Effector memory CD4-positive, alpha-beta T cell (primary cell): ENCODE measurements at regions not wholly inside any gene's neighbourhood (a gene's known extent, or its start where the extent isn't known, plus 50 kb on each side); places are given as distances from the start of the nearest gene placed in this dataset.
"Not testable (repeated sequence)": the region's sequence is repeated elsewhere in the genome, so short reads cannot be mapped to it uniquely, and the experiment has no call there.

Source experiments
- DNase-seq, 3 donors: peaks; one replicate each; pipeline ENCODE4 v3.0.0-alpha.2; 2020
- H3K27ac ChIP-seq: 2 replicates; pipeline ENCODE4 v1.7.0; 2013; ENCODE audit warnings: mild to moderate bottlenecking, low read length, moderate library complexity; ENCODE audit not compliant: insufficient read depth, poor library complexity, severe bottlenecking
- H3K27me3 ChIP-seq: replicated peaks from 2 replicates; pipeline ENCODE4 v1.7.0; 2013; ENCODE audit warnings: mild to moderate bottlenecking, low read length; ENCODE audit not compliant: insufficient read depth, control insufficient read depth, poor library complexity, severe bottlenecking
- H3K36me3 ChIP-seq: 2 replicates; pipeline ENCODE4 v1.7.0; 2013; ENCODE audit warnings: mild to moderate bottlenecking, low read length, moderate library complexity; ENCODE audit not compliant: control insufficient read depth, insufficient read depth
- H3K4me1 ChIP-seq: 2 replicates; pipeline ENCODE4 v1.7.0; 2013; ENCODE audit warnings: low read length, mild to moderate bottlenecking; ENCODE audit not compliant: control insufficient read depth, insufficient read depth, poor library complexity, severe bottlenecking
- H3K4me3 ChIP-seq: 2 replicates; pipeline ENCODE4 v1.7.0; 2013; ENCODE audit warnings: low read length, low read depth, mild to moderate bottlenecking; ENCODE audit not compliant: insufficient read depth, poor library complexity, severe bottlenecking
- H3K9me3 ChIP-seq: 2 replicates; pipeline ENCODE4 v1.7.0; 2013; ENCODE audit warnings: mild to moderate bottlenecking, low read length, moderate library complexity; ENCODE audit not compliant: control insufficient read depth

DNA sequence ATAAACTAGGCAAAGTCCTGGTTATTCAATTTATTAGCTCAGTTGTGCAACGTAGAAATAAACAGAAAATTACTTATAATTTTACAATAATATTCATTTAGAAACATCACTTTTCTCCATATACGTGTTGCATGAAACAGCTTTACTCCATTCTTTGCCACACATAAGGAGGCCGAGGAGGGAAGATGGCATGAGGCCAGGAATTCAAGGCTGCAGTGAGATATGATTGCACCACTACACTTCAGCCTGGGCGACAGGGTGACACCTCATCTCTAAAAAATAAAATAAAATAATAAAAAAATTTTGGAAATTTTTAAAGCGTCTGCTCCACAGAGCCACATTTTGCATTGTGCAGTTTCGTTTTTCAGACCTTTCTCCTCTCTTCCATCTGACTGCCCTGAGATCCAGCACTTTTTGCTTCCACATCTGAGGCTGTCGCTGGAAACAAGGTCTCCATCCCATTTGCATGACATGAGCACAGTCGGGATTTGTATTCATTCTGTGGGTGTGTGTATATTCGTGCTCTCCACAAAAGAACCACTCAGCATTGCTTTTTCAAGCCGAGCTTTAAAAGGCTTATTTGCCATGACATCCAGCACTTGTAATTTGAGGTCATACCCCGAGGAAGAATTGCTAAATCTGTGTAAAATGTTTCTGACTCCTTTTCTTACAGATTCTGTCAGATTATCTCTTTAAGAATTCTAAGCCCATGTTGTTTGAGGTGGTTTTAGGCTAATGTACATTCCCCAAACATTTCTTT, 98.6 kb upstream of the MSX2 start:
- Histone ChIP-seq H3K4me1 (no peaks in the 10 kb centered on the region), H3K27ac (no peak overlapping the region), H3K4me3 (no peak overlapping the region), H3K9me3 (no peaks in the 10 kb centered on the region), H3K36me3 (no peaks in the 10 kb centered on the region), H3K27me3 (no peaks in the 10 kb centered on the region)
- DNase-seq, result no peak

DNA sequence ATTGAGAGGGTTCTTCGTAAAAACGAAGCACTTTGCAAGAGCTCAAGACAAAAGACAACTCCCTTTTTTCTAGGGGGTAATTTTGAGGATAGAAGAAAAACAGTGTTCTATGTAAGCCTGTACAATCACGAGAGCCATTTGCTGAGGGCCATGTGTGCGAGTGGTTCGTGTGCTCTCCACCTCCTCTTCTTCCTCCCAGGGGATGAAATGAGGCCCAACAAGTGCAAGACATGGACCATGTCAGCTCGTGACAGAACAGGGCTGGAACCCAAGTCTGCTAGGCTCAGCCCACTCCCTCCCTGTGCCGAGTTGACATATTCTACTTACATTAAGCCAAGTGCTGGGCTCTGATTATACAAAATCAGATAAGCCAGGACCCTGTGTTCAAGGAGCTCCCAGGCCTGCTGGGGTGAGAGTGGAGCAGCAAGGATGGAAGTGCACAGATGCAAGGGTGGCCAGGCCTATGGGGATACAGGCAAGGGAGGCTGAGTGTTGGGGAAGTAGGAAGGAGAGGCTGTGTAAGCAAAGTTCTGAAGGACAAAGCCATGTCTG, 97.9 kb upstream of the MSX2 start:
- Histone ChIP-seq H3K27ac (no peak overlapping the region), H3K27me3 (no peaks in the 10 kb centered on the region), H3K4me1 (no peaks in the 10 kb centered on the region), H3K4me3 (no peak overlapping the region), H3K36me3 (no peaks in the 10 kb centered on the region), H3K9me3 (no peaks in the 10 kb centered on the region)
- DNase-seq, result no peak

DNA sequence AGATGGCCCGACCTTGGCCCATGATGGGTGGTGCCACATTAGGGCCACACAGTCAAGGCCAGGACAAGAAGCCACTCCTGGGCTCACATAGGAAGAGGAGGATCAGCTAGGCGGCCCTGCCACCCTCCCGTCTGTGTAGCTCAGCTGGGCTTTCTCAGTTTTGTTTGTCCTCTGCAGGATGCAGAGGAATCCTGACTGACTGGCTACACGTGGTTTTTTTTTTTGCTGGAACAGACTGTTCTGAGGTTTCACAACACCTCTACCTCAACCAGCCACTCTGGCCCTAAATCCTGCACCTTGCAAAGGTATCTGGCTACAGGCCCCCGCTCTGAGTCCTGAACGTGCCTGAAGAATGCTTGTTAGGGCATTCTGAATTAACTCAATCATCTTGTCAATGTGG, 88.3 kb upstream of the MSX2 start:
- Histone ChIP-seq H3K4me3 (no peak overlapping the region), H3K4me1 (no peaks in the 10 kb centered on the region), H3K27me3 (no peaks in the 10 kb centered on the region)

DNA sequence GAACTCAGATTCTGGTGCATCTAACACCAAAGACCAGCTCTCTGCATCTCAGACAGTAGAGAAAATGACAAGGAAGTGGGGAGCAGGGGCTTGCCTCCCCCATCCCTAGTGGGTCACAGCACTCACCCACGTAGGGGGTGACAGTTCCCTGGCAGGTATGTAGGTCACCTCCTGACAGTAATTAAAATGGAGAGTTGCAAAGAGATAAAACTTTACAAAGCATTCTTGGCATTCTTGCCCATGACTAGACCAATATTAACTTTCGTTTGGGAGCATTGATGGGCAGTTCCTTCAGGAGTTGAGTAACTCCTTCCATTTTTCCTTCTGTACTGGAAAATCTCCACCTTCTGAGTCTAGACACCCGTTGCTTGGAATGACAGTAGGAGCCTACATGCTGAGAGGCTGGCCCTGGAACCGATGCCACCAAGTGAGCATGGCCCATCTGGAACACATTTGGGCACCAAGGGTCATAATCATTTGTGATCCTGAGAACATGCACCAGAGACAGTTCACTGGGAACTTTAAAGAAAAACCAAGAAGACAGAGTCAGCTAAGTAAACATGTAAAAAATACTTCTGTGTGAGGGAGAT, 81.5 kb upstream of the MSX2 start:
- Histone ChIP-seq H3K9me3 (no peaks in the 10 kb centered on the region), H3K4me1 (no peaks in the 10 kb centered on the region), H3K4me3 (no peak overlapping the region), H3K27ac (no peak overlapping the region), H3K36me3 (no peaks in the 10 kb centered on the region), H3K27me3 (no peaks in the 10 kb centered on the region)
- DNase-seq, result no peak

More for the DNA sequence above, 88.3 kb upstream of the MSX2 start:
- no peak for DNase-seq
- H3K9me3 ChIP-seq, result no peaks in the 10 kb centered on the region
- no peak overlapping the region for H3K27ac ChIP-seq
- no peaks in the 10 kb centered on the region for H3K36me3 ChIP-seq

DNA sequence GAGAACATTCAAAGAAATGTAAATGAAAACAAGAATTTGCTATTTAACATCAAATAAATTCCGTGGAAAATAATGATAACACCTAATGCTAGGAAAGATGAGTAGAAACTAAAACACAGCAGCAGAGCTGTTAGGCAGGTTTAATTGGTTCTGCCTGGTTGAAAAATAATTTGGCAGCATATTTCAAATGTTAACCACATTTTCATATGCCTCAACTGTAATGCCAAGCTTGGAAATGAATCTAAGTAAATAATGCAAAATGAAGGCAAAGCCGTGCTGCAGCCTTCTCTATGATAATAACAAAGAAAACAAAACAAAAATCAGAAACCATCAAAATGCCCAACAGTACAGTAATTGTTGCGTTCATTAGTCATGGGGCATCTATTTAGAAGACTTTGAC, 79.9 kb upstream of the MSX2 start:
- H3K4me1 ChIP-seq, result no peaks in the 10 kb centered on the region
- no peak for DNase-seq
- no peaks in the 10 kb centered on the region for H3K36me3 ChIP-seq
- no peak overlapping the region for H3K4me3 ChIP-seq
- H3K27me3 ChIP-seq, result no peaks in the 10 kb centered on the region
- H3K27ac ChIP-seq, result no peak overlapping the region
- H3K9me3 ChIP-seq, result no peaks in the 10 kb centered on the region

DNA sequence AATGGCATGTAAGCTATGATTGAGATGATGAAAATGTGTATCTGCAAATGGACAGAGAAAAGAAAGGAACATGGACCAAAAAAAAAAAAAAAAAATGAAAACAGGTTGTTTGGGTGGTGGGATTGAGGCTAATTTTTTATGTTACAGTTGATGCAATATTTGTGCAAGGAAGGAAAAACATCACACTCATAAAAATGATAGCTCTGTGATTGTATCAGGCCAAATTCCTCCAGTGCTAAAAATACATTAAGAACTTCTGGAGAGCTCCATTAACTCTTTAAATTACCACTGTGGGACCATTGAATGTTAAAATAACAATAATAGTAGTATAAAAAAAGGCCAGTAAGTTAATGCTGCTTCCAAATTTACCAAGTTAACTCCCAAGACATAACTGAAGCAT, 79.5 kb upstream of the MSX2 start:
- H3K36me3 ChIP-seq, result no peaks in the 10 kb centered on the region
- no peak for DNase-seq
- H3K27ac ChIP-seq, result no peak overlapping the region
- H3K4me3 ChIP-seq, result no peak overlapping the region
- no peaks in the 10 kb centered on the region for H3K4me1 ChIP-seq
- H3K27me3 ChIP-seq, result no peaks in the 10 kb centered on the region
- no peaks in the 10 kb centered on the region for H3K9me3 ChIP-seq

DNA sequence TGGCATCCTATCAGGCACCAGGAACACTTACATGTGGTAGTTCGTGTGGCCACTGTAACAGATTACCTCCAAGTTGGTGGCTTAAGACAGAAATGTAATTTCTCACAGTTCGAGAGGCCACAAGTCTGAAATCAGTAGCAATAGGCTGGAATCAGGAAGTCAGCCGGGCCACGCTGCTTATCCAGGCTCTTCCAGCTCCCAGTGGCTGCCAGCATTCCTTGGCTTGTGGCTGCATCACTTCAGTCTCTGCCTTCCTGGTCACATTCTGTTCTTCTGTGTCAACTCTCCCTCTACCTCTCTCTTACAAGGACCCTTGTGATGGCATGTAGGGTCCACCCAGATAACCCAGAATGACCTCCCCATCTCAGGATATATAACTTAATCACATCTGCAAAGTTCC, 78.7 kb upstream of the MSX2 start:
- Histone ChIP-seq H3K9me3 (no peaks in the 10 kb centered on the region), H3K27ac (no peak overlapping the region)
- DNase-seq, result no peak

DNA sequence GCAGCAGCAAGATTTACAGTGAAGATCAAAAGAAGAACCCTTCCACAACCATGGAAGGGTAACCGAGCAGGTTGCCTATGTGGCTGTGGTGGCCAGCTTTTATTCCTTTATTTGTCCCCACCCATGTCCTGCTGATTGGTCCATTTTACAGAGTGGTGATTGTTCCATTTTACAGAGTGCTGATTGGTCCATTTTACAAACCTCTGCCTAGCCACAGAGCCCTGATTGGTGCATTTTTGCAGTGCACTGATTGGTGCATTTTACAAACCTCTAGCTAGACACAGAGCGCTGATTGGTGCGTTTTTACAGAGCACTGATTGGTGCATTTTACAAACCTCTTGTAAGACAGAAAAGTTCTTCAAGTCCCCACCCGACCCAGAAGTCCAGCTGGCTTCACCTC, 75.8 kb upstream of the MSX2 start:
- DNase-seq, H3K27ac ChIP-seq, H3K36me3 ChIP-seq, H3K4me3 ChIP-seq, H3K9me3 ChIP-seq, H3K27me3 ChIP-seq, H3K4me1 ChIP-seq: not testable (repeated sequence)

More for the DNA sequence above, 78.7 kb upstream of the MSX2 start:
- Histone ChIP-seq H3K27me3 (no peaks in the 10 kb centered on the region), H3K4me1 (no peaks in the 10 kb centered on the region), H3K36me3 (no peaks in the 10 kb centered on the region), H3K4me3 (no peak overlapping the region)

DNA sequence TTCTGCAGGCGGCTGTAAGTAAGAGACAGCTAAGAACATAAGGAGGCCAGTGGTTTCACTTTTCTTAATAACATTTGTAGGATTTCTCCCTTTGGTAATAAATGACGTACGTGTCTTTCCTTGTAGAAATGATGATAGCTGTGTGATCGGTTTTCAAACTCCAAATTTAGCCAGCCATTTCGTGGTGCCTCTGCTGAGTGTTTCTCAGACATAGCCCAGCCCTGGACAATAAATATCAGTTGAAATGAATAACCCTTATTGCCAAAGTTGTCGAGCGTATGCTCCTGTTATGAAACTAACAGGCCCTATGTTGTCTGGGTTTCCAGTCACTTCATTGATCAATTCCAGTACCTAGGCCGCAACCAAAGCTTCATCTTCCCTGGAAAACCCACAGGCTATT, 75.0 kb upstream of the MSX2 start:
- Histone ChIP-seq H3K4me1 (no peaks in the 10 kb centered on the region), H3K9me3 (no peaks in the 10 kb centered on the region), H3K4me3 (no peak overlapping the region), H3K27ac (no peak overlapping the region), H3K27me3 (no peaks in the 10 kb centered on the region), H3K36me3 (no peaks in the 10 kb centered on the region)
- no peak for DNase-seq

DNA sequence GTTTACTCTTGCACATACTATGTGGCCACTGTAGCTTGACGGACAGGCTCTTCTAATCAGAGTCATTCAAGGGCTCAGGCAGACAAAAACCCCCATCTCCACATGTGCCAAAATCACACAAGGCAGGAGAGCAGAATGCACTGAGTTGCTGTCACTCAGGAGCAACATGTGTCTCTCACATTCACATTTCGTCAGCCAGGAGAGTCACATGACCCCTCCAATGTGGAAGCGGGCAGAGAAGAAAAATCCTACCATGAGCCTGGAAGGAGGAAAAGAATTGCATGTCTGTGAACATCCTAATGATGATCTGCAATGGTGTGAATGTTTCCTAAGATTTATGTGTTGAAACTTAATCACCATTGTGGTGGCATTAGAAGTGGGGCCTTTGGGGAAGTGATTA, 69.9 kb upstream of the MSX2 start:
- no peaks in the 10 kb centered on the region for H3K4me1 ChIP-seq
- H3K27me3 ChIP-seq, result no peaks in the 10 kb centered on the region
- no peak overlapping the region for H3K27ac ChIP-seq
- H3K9me3 ChIP-seq, result no peaks in the 10 kb centered on the region
- no peaks in the 10 kb centered on the region for H3K36me3 ChIP-seq
- no peak overlapping the region for H3K4me3 ChIP-seq
- no peak for DNase-seq
